Suppressor macrophage treated with lipopolysaccharide for 1 hour (primary cell): ENCODE measurements at regions not wholly inside any gene's neighbourhood (a gene's known extent, or its start where the extent isn't known, plus 50 kb on each side); places are given as distances from the start of the nearest gene placed in this dataset.

ENCODE experiments used
- DNase-seq, 3 donors: peaks; one replicate each; pipeline ENCODE4 v3.0.0-alpha.2; 2020 to 2022

- DNase-seq, result no peak
Observed at GRCh38 chr13:67308004-67308772, 78.1 kb upstream of the PCDH9 start.

- no peak for DNase-seq
Observed at GRCh38 chr13:67306742-67307141, 76.6 kb upstream of the PCDH9 start.

DNA sequence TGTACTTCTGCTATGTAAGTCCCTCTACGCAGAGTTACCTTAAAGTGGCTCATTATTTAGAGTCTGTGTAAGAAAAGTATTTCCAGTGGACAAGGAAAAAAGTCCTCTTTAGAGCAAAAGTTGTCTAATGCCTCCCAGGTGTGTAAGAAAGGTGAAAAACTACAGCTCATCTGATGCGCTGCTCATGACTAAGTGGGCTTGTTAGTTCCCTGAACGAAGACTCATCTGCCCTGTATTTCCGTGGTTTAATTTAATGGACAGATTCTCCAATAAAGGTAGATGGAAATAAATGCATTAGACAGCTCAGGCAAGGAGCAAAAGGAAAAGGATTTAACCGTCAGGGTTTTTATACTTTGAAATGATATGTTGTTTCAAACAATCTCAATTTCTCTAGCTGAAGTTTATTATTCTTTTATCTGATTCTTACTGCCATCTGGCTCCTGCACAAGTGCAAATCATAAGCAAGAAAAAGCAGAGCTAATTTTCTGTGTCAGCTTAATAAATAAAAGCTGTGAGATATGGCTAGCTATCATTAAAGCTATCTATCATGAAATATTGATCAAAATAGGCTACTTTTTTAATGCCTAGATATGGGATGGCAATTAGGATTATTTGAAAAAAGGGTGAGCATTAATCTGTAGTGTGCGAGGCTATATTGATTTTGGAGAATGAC, 73.7 kb upstream of the PCDH9 start:
- DNase-seq, result no peak

DNA sequence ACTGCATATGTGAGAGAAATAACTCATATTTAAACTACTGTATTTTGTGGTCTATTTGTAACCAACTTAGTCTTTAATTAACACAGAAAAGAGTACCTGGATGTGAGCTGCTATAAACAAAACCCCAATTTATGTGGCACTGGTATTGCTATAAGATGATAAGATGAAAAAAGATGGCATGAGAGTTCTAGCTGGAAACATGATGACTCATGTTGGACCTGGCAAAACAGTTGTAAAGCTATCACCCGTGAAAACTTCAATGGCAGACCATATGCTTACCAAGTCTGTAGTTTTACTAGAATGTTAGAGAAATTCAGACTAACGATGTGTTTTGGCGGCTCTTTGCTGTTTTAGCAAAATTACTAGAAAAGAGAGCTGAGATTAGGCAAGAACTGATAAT, 69.6 kb upstream of the PCDH9 start:
- DNase-seq, result no peak

DNA sequence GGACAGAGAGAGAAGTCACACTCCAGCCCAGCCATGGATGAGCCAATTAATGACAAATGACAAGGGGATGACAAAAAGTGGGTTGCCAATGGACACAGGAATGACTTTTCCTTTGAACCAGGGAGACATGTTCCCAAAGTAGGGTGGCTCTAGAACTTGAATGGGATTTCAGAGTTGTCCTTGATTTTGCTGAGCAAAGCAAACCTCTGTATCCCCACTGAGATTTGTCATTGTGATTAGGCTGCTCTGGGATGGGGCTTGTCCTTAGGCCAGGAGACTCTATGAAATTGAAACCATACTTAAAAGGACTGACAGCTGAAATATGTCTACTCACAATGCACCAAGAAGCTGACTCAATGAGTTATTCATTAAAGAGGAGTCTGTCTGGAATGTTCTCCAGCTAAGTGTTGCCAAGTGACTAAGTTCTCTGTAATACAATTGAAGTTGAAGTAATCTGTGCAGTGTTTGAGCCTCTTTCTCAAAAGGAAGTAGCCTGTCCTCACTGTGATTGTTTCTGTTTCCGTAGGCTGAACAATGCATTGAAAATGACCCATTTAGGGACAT, 69.0 kb upstream of the PCDH9 start:
- DNase-seq, result no peak

DNA sequence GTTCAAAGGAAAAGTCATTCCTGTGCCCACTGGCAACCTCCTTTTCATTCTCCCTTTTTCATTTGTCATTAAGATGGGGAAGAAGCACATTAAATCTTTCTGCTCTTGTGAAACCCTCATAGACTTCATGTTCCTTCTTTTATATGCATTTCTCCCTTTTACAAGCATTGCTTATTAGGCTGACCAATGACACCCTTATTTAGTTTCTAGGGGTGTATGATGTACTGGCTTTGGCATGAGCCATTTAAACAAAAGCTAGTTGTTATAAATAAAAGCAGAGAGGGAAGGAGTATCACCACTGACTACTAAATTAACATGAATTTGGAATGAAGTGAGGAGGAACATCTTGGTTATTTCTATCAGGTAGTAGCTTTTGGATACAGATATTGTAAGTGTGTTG, 68.2 kb upstream of the PCDH9 start:
- DNase-seq, result no peak

DNA sequence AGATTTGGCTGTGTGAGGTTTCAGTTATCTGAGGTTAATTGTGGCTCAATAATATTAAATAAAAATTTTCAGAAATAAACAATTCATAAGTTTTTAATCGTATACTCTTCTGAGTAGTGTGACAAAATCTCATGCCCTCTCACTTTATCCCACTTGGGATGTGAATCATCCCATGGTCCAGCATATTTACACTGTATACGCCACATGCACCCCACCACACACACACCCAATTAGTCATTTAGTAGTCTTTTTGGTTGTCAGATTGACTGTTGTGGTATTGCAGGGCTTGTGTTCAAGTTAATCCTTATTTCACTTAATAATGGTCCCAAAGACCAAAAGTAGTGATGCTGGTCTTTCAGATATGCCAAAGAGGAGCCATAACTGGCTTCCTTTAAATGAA, 66.4 kb upstream of the PCDH9 start:
- DNase-seq, result no peak

DNA sequence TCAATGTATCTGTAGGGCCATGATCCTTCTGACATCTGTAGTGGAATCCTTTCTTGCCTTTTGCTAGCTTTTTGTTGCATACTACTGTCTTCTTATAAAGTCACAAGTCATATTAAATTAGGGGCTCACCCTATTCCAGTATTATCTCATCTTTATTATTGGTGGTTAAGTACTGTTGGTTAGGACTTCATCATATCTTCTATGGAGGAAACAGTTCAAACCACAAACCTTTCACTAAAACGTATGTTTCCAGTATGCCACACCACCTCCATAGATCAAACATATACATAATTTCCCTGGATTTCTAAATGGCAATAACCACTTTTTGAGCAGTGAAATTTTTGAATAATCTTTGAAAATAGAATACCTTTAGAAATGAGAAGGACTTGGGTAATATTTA, 62.8 kb upstream of the PCDH9 start:
- no peak for DNase-seq

DNA sequence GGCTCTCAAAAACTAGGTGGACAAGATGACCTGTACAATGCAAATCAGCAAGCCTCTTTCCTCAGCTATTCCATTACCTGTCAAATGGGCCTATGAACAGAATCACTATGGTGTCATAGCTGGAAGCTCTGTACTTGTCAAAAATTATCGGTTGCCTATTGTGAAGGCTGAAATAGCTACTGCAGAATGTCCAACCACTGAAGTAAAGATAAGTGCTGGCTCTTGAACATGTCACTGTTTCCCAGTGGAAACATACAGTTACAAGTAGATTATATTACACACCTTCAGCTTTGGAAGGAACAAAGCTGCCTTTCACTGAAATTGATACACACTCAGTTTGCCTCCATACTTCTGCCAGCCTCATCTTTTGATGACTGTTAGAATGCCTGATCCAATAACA, 55.5 kb upstream of the PCDH9 start:
- no peak for DNase-seq

- no peak for DNase-seq
Observed at GRCh38 chr13:67283637-67284036, 53.5 kb upstream of the PCDH9 start.

GRCh38 chr13:67281466-67281865, 51.3 kb upstream of the PCDH9 start:
- no peak for DNase-seq
